RWPE2 (cell line): ENCODE measurements at regions not wholly inside any gene's neighbourhood (a gene's known extent, or its start where the extent isn't known, plus 50 kb on each side); places are given as distances from the start of the nearest gene placed in this dataset.
"Not testable (repeated sequence)": the region's sequence is repeated elsewhere in the genome, so short reads cannot be mapped to it uniquely, and the experiment has no call there.

Experiments
- ATAC-seq: fragments of 200-7000 bp; cut with Tn5 transposase; 3 replicates; pipeline ENCODE4 v1.9.1; 2021; ENCODE audit warnings: low read depth
- DNase-seq: peaks from one replicate; pipeline ENCODE4 v3.0.0-alpha.2; 2020; ENCODE audit warnings: low spot score
- H3K27ac ChIP-seq: fragments of 450-650 bp; 2 replicates; pipeline ENCODE4 v1.5.1; 2017; ENCODE audit warnings: mild to moderate bottlenecking; ENCODE audit not compliant: poor library complexity, severe bottlenecking
- H3K27me3 ChIP-seq: fragments of 250-450 bp; sonication (Bioruptor Pico); 2 replicates; pipeline ENCODE4 v1.5.1; 2021; ENCODE audit warnings: mild to moderate bottlenecking, moderate library complexity; ENCODE audit not compliant: insufficient read depth, poor library complexity, severe bottlenecking
- H3K36me3 ChIP-seq: fragments of 250-450 bp; sonication (Bioruptor Pico); 2 replicates; pipeline ENCODE4 v1.5.1; 2020; ENCODE audit warnings: low read depth, mild to moderate bottlenecking, moderate library complexity
- H3K4me1 ChIP-seq: fragments of 250-450 bp; sonication (Bioruptor Pico); 2 replicates; pipeline ENCODE4 v1.5.1; 2021; ENCODE audit warnings: mild to moderate bottlenecking, moderate library complexity; ENCODE audit not compliant: insufficient read depth, poor library complexity, severe bottlenecking
- H3K4me3 ChIP-seq: fragments of 250-450 bp; sonication (Bioruptor Pico); 2 replicates; pipeline ENCODE4 v1.5.1; 2021; ENCODE audit warnings: mild to moderate bottlenecking, moderate library complexity; ENCODE audit not compliant: severe bottlenecking
- H3K9me3 ChIP-seq: fragments of 250-450 bp; sonication (Bioruptor Pico); 2 replicates; pipeline ENCODE4 v1.5.1; 2021; ENCODE audit warnings: mild to moderate bottlenecking, moderate library complexity; ENCODE audit not compliant: severe bottlenecking
- TF ChIP-seq, protein P1 (sequence below): fragments of 450-650 bp; IDR thresholded peaks from one replicate; pipeline ENCODE4 v1.5.1; 2017; ENCODE audit warnings: mild to moderate bottlenecking, moderate library complexity; ENCODE audit not compliant: poor library complexity, severe bottlenecking

GRCh38 chr1:117718596-117718995, 112.7 kb downstream of the TENT5C start:
- not testable (repeated sequence) for H3K4me1 ChIP-seq, H3K27me3 ChIP-seq, H3K9me3 ChIP-seq, H3K27ac ChIP-seq, ATAC-seq, H3K4me3 ChIP-seq, H3K36me3 ChIP-seq, DNase-seq

GRCh38 chr1:117719004-117719403, 113.2 kb downstream of the TENT5C start:
- no peak for ATAC-seq
- H3K36me3 ChIP-seq = no peaks in the 10 kb centered on the region
- H3K27ac ChIP-seq = no peak overlapping the region
- DNase-seq = no peak
- no peak overlapping the region for H3K4me3 ChIP-seq
- H3K9me3 ChIP-seq = peaks cover 2% of the 10 kb centered on the region
- TF ChIP-seq, protein P1, sequence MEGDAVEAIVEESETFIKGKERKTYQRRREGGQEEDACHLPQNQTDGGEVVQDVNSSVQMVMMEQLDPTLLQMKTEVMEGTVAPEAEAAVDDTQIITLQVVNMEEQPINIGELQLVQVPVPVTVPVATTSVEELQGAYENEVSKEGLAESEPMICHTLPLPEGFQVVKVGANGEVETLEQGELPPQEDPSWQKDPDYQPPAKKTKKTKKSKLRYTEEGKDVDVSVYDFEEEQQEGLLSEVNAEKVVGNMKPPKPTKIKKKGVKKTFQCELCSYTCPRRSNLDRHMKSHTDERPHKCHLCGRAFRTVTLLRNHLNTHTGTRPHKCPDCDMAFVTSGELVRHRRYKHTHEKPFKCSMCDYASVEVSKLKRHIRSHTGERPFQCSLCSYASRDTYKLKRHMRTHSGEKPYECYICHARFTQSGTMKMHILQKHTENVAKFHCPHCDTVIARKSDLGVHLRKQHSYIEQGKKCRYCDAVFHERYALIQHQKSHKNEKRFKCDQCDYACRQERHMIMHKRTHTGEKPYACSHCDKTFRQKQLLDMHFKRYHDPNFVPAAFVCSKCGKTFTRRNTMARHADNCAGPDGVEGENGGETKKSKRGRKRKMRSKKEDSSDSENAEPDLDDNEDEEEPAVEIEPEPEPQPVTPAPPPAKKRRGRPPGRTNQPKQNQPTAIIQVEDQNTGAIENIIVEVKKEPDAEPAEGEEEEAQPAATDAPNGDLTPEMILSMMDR = no peak
- H3K4me1 ChIP-seq = no peaks in the 10 kb centered on the region
- H3K27me3 ChIP-seq = no peaks in the 10 kb centered on the region

DNA sequence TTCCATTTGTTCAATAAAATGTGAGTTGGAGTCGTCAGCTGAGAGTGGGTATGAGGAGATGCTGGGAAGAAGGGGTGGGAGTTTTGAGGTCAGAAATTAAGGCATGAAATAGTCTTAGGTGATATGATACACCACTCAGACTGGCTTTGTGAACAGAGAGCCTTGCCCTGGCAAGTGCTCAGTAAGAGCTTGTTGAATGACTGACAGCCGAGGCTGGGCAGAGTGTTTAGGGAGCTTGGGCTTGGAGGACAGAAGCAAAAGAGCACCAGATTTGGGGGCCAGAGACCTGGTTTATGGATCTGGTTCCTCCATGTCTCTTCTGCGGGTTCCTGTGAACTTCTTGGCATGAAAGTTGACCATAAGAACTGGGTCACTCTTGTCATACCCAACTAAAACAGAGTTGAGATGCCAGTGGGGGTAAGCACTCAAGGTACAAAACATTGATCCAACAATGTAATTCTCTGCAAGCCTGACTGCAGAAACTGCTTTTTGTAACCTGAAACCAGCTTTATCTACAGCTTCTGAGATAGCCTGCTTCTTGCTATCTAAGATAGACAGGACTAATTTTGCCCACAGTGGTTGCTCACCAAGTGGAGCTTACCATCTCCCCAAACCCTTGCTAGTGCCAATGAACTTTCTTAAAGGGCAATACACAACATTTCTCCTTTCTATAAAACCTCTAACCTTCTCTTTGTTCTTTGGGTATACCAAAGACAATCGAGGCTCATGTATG, 126.4 kb downstream of the TENT5C start:
- no peaks in the 10 kb centered on the region for H3K27me3 ChIP-seq
- no peaks in the 10 kb centered on the region for H3K4me1 ChIP-seq
- TF ChIP-seq, protein P1 = no peak
- H3K36me3 ChIP-seq = no peaks in the 10 kb centered on the region
- H3K27ac ChIP-seq = no peak overlapping the region
- no peak for ATAC-seq
- H3K9me3 ChIP-seq = peaks cover 4% of the 10 kb centered on the region
- no peak overlapping the region for H3K4me3 ChIP-seq
- no peak for DNase-seq

GRCh38 chr1:117732956-117733355, 127.1 kb downstream of the TENT5C start:
- H3K36me3 ChIP-seq = no peaks in the 10 kb centered on the region
- no peaks in the 10 kb centered on the region for H3K27me3 ChIP-seq
- peaks cover 4% of the 10 kb centered on the region for H3K9me3 ChIP-seq
- no peak for ATAC-seq
- DNase-seq = no peak
- H3K27ac ChIP-seq = no peak overlapping the region
- no peaks in the 10 kb centered on the region for H3K4me1 ChIP-seq
- H3K4me3 ChIP-seq = no peak overlapping the region
- TF ChIP-seq, protein P1 = no peak

DNA sequence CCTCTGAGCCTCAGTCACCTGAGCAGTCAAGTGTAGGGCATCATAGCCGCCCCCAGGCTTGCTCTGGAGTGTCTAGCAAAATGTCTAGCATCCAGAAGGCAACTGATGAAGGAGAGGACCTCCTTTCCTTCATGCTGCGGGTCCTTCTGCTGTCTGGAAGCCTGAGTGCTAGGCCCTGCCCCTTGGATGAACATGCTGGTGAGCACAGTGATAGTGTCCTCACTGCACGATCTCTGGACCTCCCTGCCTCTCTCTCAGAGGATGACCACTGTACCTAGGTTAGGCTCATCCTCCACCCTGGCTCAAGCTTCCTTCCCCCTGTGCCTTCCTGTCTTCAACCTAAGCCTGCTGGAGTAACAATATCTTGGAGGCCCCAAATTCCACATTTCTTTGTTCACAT, 128.6 kb downstream of the TENT5C start:
- no peak overlapping the region for H3K27ac ChIP-seq
- no peaks in the 10 kb centered on the region for H3K9me3 ChIP-seq
- no peak for ATAC-seq
- H3K4me3 ChIP-seq = no peak overlapping the region
- no peaks in the 10 kb centered on the region for H3K36me3 ChIP-seq
- H3K27me3 ChIP-seq = no peaks in the 10 kb centered on the region
- H3K4me1 ChIP-seq = no peaks in the 10 kb centered on the region
- no peak for DNase-seq
- TF ChIP-seq, protein P1 = no peak
